BLaER1 (cell line): ENCODE measurements at regions not wholly inside any gene's neighbourhood (a gene's known extent, or its start where the extent isn't known, plus 50 kb on each side); places are given as distances from the start of the nearest gene placed in this dataset.

Experiments
- H3K27ac ChIP-seq: shearing (Covaris generic); formaldehyde crosslinking; 2 replicates; pipeline ENCODE4 v1.8.1; 2022
- H3K27me3 ChIP-seq: shearing (Covaris generic); formaldehyde crosslinking; 2 replicates; pipeline ENCODE4 v1.8.1; 2022
- H3K36me3 ChIP-seq: shearing (Covaris generic); formaldehyde crosslinking; 2 replicates; pipeline ENCODE4 v1.8.1; 2022
- H3K4me1 ChIP-seq: shearing (Covaris generic); formaldehyde crosslinking; 2 replicates; pipeline ENCODE4 v1.8.1; 2022
- H3K4me2 ChIP-seq: shearing (Covaris generic); formaldehyde crosslinking; 2 replicates; pipeline ENCODE4 v1.8.1; 2022
- H3K4me3 ChIP-seq: shearing (Covaris generic); formaldehyde crosslinking; 2 replicates; pipeline ENCODE4 v1.8.1; 2022
- H3K9ac ChIP-seq: shearing (Covaris generic); formaldehyde crosslinking; 2 replicates; pipeline ENCODE4 v1.8.1; 2022
- H3K9me3 ChIP-seq: shearing (Covaris generic); formaldehyde crosslinking; 2 replicates; pipeline ENCODE4 v1.8.1; 2022
- H4K20me1 ChIP-seq: shearing (Covaris generic); formaldehyde crosslinking; 2 replicates; pipeline ENCODE4 v1.8.1; 2022
- Cebpa-rat ChIP-seq: shearing (Covaris generic); IDR thresholded peaks from 2 replicates; pipeline ENCODE4 v1.8.1; 2022

DNA sequence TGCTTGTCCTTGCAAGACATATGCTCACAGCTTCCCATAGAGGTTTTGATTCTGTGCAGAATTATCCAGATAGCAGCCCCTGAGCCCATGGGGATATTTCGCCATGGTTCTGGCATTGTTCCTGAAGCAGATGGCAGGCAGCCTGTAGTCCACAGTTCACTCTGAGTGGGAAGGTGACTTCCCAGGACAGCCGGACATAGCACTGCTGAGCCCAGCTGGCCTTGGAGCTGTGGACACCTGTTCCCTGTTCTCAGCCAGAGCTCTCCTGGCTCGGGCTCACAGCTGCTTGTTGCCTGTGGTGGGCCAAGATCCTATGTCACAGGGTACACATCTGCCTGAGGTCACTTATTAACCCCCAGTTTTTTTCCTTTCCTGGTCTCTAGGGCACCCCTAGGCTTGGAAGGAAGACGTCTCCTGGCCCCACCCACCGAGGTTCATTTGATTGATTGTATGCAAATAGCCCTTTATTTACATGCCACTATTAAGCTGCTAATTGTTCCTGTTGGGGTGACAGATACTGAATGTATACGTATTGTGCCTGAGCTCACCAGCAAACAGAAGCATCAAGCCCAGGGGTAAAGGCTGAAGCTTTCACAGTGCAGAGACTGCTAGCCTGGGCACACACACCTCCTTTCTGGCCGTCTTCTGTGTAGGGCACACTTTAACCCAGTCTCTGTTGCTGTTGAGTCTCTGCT lies 96.6 kb upstream of the DMRT1 start:
- H3K27ac ChIP-seq = peak overlapping the region; percentile 47; the same call in 1 of the 2 replicates
- H3K4me3 ChIP-seq = no peak overlapping the region
- peaks cover 82% of the 10 kb centered on the region for H3K4me1 ChIP-seq
- H3K9me3 ChIP-seq = no peaks in the 10 kb centered on the region
- peak overlapping the region; percentile 29 for H3K4me2 ChIP-seq
- H3K27me3 ChIP-seq = no peaks in the 10 kb centered on the region
- peaks cover 62% of the 10 kb centered on the region for H3K36me3 ChIP-seq
- TF ChIP-seq Cebpa-rat = no peak
- peaks cover 9% of the 10 kb centered on the region; the same call in 1 of the 2 replicates for H4K20me1 ChIP-seq
- H3K9ac ChIP-seq = no peak overlapping the region

DNA sequence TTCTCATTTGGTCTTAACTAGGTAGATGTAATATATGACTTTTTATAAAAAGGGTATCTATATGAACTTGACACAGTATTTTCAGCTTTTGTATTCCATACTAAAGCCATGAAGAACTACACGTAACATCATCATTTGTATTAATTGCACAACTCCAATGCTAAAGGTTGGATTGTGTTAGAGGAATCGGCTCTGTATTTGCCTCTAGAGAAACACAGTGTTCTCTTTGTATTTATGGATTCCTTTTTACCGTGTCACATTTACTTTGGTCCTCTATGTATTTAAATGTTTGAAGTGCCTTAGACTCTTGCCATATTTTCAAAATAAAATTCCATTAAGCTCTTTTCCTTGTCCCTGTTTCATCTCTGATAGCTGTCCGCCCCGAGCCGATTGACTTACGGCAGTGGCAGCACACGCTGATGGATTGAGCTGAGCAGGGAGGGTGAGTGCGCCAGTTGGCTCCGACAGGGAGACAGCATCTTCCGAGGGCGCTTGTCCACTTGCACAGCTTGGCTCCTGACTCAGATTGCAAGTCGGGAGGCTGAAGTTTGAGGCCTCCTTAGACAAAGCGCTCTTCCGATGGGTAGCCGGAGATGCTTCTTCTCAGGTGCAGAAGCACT lies 95.6 kb upstream of the DMRT1 start:
- Histone ChIP-seq H3K9me3 (no peaks in the 10 kb centered on the region), H3K27me3 (no peaks in the 10 kb centered on the region), H3K4me3 (no peak overlapping the region), H4K20me1 (peaks cover 9% of the 10 kb centered on the region; the same call in 1 of the 2 replicates), H3K4me2 (peak overlapping the region; percentile 29), H3K27ac (no peak overlapping the region), H3K9ac (no peak overlapping the region), H3K4me1 (peaks cover 89% of the 10 kb centered on the region), H3K36me3 (peaks cover 52% of the 10 kb centered on the region)
- TF ChIP-seq Cebpa-rat = no peak

- no peak for TF ChIP-seq Cebpa-rat
- H3K4me2 ChIP-seq = peak overlapping the region; percentile 90
- H4K20me1 ChIP-seq = peaks cover 9% of the 10 kb centered on the region; the same call in 1 of the 2 replicates
- no peak overlapping the region for H3K9ac ChIP-seq
- peaks cover 45% of the 10 kb centered on the region for H3K36me3 ChIP-seq
- H3K27me3 ChIP-seq = no peaks in the 10 kb centered on the region
- peak overlapping the region; percentile 35; the same call in 1 of the 2 replicates for H3K27ac ChIP-seq
- H3K4me3 ChIP-seq = no peak overlapping the region
- H3K4me1 ChIP-seq = peaks cover 95% of the 10 kb centered on the region
- H3K9me3 ChIP-seq = no peaks in the 10 kb centered on the region
Measured at GRCh38 chr9:746661-747434, 94.6 kb upstream of the DMRT1 start.

- peaks cover 98% of the 10 kb centered on the region for H3K4me1 ChIP-seq
- H3K27ac ChIP-seq = peak overlapping the region; percentile 65
- H4K20me1 ChIP-seq = peaks cover 9% of the 10 kb centered on the region; the same call in 1 of the 2 replicates
- H3K4me3 ChIP-seq = peak overlapping the region; percentile 54; the same call in 1 of the 2 replicates
- no peak overlapping the region for H3K9ac ChIP-seq
- TF ChIP-seq Cebpa-rat = no peak
- H3K9me3 ChIP-seq = no peaks in the 10 kb centered on the region
- H3K27me3 ChIP-seq = no peaks in the 10 kb centered on the region
- peaks cover 38% of the 10 kb centered on the region for H3K36me3 ChIP-seq
- H3K4me2 ChIP-seq = peak overlapping the region; percentile 90
Measured at GRCh38 chr9:747567-747966, 93.9 kb upstream of the DMRT1 start.

DNA sequence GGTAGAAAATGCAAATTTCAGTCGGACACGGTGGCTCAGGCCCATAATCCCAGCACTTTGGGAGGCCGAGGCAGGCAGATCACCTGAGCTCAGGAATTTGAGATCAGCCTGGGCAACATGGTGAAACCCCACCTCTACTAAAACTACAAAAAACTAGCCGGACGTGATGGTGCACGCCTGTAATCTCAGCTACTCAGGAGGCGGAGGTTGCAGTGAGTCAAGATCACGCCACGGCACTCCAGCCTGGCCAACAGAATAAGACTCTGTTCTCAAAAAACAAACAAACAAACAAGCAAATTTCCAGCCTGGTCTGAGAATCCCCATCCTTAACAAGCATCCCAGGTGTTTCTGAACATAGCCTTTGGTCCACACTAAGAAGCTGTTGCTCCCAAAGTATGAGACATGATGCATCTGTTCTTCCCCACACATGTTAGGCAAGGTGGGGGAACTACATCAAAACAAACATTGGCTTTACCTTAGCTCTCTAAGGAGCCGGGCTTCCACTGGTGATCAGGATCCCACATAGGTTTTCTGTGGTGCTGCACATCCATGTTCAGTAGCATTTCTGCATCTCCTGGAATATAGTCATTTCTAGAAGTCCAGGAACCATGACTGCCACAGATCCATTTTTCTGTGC lies 92.5 kb upstream of the DMRT1 start:
- Histone ChIP-seq H3K4me3 (peak overlapping the region; percentile 54), H4K20me1 (0 out of 2 replicates have a peak, but pooled peaks cover 9% of the 10 kb centered on the region), H3K36me3 (peaks cover 24% of the 10 kb centered on the region), H3K9me3 (no peaks in the 10 kb centered on the region), H3K27me3 (no peaks in the 10 kb centered on the region), H3K4me2 (peak overlapping the region; percentile 90), H3K4me1 (peaks cover 99% of the 10 kb centered on the region), H3K9ac (peak overlapping the region; percentile 34), H3K27ac (peak overlapping the region; percentile 65)
- TF ChIP-seq Cebpa-rat = no peak

- peak overlapping the region; percentile 90 for H3K4me2 ChIP-seq
- H3K4me1 ChIP-seq = peaks cover 99% of the 10 kb centered on the region
- 0 out of 2 replicates have a peak, but pooled peaks cover 4% of the 10 kb centered on the region for H4K20me1 ChIP-seq
- peak overlapping the region; percentile 54 for H3K4me3 ChIP-seq
- H3K9ac ChIP-seq = peak overlapping the region; percentile 34; the same call in 1 of the 2 replicates
- H3K27ac ChIP-seq = peak overlapping the region; percentile 65
- H3K27me3 ChIP-seq = no peaks in the 10 kb centered on the region
- TF ChIP-seq Cebpa-rat = no peak
- H3K36me3 ChIP-seq = peaks cover 16% of the 10 kb centered on the region
- H3K9me3 ChIP-seq = no peaks in the 10 kb centered on the region
Measured at GRCh38 chr9:749716-750115, 91.8 kb upstream of the DMRT1 start.

- no peak for TF ChIP-seq Cebpa-rat
- no peaks in the 10 kb centered on the region for H3K27me3 ChIP-seq
- H3K4me1 ChIP-seq = peaks cover 98% of the 10 kb centered on the region
- peak overlapping the region; percentile 47; the same call in 1 of the 2 replicates for H3K9ac ChIP-seq
- H4K20me1 ChIP-seq = no peaks in the 10 kb centered on the region
- H3K36me3 ChIP-seq = peaks cover 10% of the 10 kb centered on the region
- peak overlapping the region; percentile 63 for H3K27ac ChIP-seq
- H3K9me3 ChIP-seq = no peaks in the 10 kb centered on the region
- H3K4me3 ChIP-seq = peak overlapping the region; percentile 54
- H3K4me2 ChIP-seq = peak overlapping the region; percentile 90
Measured at GRCh38 chr9:750249-750967, 91.1 kb upstream of the DMRT1 start.

GRCh38 chr9:751137-752051 lies 90.1 kb upstream of the DMRT1 start:
- no peaks in the 10 kb centered on the region for H3K9me3 ChIP-seq
- TF ChIP-seq Cebpa-rat = no peak
- no peaks in the 10 kb centered on the region for H4K20me1 ChIP-seq
- H3K9ac ChIP-seq = no peak overlapping the region; the same call in 1 of the 2 replicates
- peaks cover 2% of the 10 kb centered on the region; the same call in 1 of the 2 replicates for H3K36me3 ChIP-seq
- peaks cover 98% of the 10 kb centered on the region for H3K4me1 ChIP-seq
- peak overlapping the region; percentile 63 for H3K27ac ChIP-seq
- no peaks in the 10 kb centered on the region for H3K27me3 ChIP-seq
- peak overlapping the region; percentile 54; the same call in 1 of the 2 replicates for H3K4me3 ChIP-seq
- H3K4me2 ChIP-seq = peak overlapping the region; percentile 90
